Activated CD8-positive, alpha-beta T cell treated with anti-CD3 and anti-CD28 coated beads, Interleukin-2, amount 10 ng/mL, durations not matched to agents 7 days and 5 days (primary cell): ENCODE measurements at regions not wholly inside any gene's neighbourhood (a gene's known extent, or its start where the extent isn't known, plus 50 kb on each side); places are given as distances from the start of the nearest gene placed in this dataset.
"Not testable (repeated sequence)": the region's sequence is repeated elsewhere in the genome, so short reads cannot be mapped to it uniquely, and the experiment has no call there.

Source experiments
- ATAC-seq: fragments of 150-1000 bp; cut with Tn5 transposase; one replicate; pipeline ENCODE4 v1.10.0; 2021; ENCODE audit warnings: moderate library complexity
- CTCF ChIA-PET: fragments of 350-600 bp; sonication (Branson Sonifier 250); formaldehyde crosslinking; loops from one replicate; lab custom pipeline; 2021; ENCODE audit warnings: antibody characterized with exemption; lab: Charles Lee
- POLR2A ChIA-PET: fragments of 350-600 bp; sonication (Branson Sonifier 250); formaldehyde crosslinking; loops from one replicate; lab custom pipeline; 2021; ENCODE audit warnings: antibody characterized with exemption; lab: Charles Lee
- DNase-seq: peaks from one replicate; pipeline ENCODE4 v3.0.0-alpha.2; 2020
- H3K27ac Mint-ChIP-seq: one replicate; pipeline ENCODE4 v1.8.0; 2021; ENCODE audit warnings: mild to moderate bottlenecking, mixed read lengths
- H3K27me3 Mint-ChIP-seq: one replicate; pipeline ENCODE4 v1.8.0; 2021; ENCODE audit warnings: low read depth, mixed read lengths
- H3K36me3 Mint-ChIP-seq: one replicate; pipeline ENCODE4 v1.8.0; 2021; ENCODE audit warnings: low read depth, mixed read lengths
- H3K4me1 Mint-ChIP-seq: one replicate; pipeline ENCODE4 v1.8.0; 2021; ENCODE audit warnings: low read depth, mixed read lengths
- H3K4me3 Mint-ChIP-seq: one replicate; pipeline ENCODE4 v1.8.0; 2021; ENCODE audit warnings: mild to moderate bottlenecking, mixed read lengths
- H3K9me3 Mint-ChIP-seq: one replicate; pipeline ENCODE4 v1.8.0; 2022; ENCODE audit warnings: mixed read lengths; ENCODE audit not compliant: insufficient read depth

DNA sequence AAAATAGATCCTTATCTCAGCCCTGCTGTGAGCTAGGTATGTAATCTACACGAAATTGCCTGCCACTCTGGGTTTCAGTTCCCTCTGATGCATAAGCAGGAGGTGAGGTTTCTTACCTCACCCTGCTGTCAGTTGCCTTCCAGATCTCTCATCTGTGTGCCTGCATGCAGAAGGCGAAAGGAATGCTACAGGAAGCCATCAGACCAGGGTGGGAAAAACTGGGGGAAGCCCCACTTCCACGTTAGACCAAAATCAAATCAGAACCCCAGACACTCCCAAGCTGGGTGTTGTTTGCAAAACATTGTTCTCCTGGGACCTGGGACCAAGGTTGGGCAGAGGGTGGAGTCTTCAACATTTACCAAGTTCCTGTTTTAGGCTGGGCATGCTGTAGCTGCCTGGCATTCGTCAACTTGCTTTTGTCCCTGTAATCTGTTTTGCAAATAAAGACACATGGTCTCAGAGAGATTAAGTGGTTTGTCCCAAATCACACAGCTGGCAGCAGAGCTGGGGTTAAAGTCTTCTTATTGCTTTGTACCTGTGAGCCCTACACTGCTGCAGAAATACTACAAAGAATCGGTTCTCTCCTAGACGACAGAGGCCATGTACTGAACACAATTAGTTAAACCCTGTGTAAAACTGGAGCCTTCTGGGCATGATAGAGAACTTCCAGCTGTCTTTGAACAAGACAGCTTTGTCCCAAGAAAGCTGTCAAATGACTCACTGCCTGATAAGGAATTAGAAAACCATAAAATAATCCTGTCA, 389.7 kb upstream of the RUNX1 start:
- ChIA-PET POLR2A (no interaction called here), CTCF (interaction anchor here (0.8 to 1.4 kb wide), 4 partner anchors 38 to 590 kb away, joined by 3 to 4 read pairs (median 3); no protein-coding TSS in a partner anchor)
- H3K4me1 Mint-ChIP-seq = peaks cover 14% of the 10 kb centered on the region
- DNase-seq = peak; percentile 35
- H3K9me3 Mint-ChIP-seq = peaks cover 11% of the 10 kb centered on the region
- peaks cover 9% of the 10 kb centered on the region for H3K27me3 Mint-ChIP-seq
- no peak overlapping the region for H3K4me3 Mint-ChIP-seq
- peaks cover 6% of the 10 kb centered on the region for H3K36me3 Mint-ChIP-seq
- no peak for ATAC-seq
- peak overlapping the region; percentile 32 for H3K27ac Mint-ChIP-seq

DNA sequence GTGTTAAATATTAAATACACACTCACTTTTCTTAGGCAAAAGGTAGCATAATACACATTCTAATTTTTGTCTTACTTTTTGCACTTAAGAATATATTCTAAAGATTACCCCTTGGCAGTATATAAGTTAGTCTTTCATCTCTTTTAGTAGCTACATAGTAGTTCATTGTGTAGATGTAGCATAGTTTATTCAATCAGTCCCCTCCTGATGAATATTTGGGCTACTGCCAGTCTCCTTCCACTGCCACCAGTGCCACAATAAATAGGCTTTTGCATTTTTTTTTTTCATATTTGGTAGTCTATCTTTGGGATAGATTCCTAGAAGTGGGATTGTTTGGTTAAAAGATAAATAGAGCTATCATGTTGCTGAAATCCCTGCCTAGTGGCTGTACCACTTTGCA, 388.8 kb upstream of the RUNX1 start:
- Mint-ChIP-seq H3K4me3 (no peak overlapping the region), H3K27ac (no peak overlapping the region), H3K27me3 (peaks cover 7% of the 10 kb centered on the region), H3K36me3 (peaks cover 6% of the 10 kb centered on the region), H3K9me3 (peaks cover 19% of the 10 kb centered on the region), H3K4me1 (peaks cover 14% of the 10 kb centered on the region)
- DNase-seq (no peak), ATAC-seq (no peak)
- POLR2A ChIA-PET = no interaction called here
- CTCF ChIA-PET = interaction anchor here (0.7 to 1.4 kb wide), 4 partner anchors 37 to 549 kb away, joined by 3 to 4 read pairs (median 4); no protein-coding TSS in a partner anchor

GRCh38 chr21:35436899-35437298, 387.8 kb upstream of the RUNX1 start:
- no peak overlapping the region for H3K4me3 Mint-ChIP-seq
- peaks cover 14% of the 10 kb centered on the region for H3K4me1 Mint-ChIP-seq
- ATAC-seq = no peak
- DNase-seq = no peak
- peaks cover 26% of the 10 kb centered on the region for H3K9me3 Mint-ChIP-seq
- ChIA-PET CTCF (interaction anchor here (1.1 to 1.2 kb wide), 2 partner anchors 67 to 403 kb away, joined by 3 read pairs; no protein-coding TSS in a partner anchor), POLR2A (no interaction called here)
- H3K27me3 Mint-ChIP-seq = peaks cover 3% of the 10 kb centered on the region
- H3K27ac Mint-ChIP-seq = no peak overlapping the region
- H3K36me3 Mint-ChIP-seq = peaks cover 10% of the 10 kb centered on the region

GRCh38 chr21:35432601-35433000, 383.5 kb upstream of the RUNX1 start:
- H3K4me3 Mint-ChIP-seq, ATAC-seq, CTCF ChIA-PET: not testable (repeated sequence)

DNA sequence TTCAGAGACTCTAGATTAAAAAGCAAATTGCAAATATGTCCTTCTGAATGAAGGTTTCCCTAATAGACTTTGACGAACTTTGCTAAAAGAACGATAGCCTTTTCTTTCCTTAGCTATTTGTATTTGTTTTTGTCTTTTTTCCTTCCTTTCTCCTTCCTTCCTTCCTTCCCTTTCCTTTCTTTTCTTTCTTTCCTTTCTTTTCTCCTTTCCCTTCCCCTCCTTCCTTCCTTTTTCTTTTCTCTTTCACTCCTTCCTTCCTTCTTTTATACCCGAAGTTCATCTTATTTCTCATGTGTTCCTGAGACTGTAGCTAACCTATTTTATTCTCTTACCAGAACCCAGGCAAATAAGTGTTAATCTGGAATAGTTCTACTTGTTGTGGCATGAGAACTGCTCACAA, 381.2 kb upstream of the RUNX1 start:
- POLR2A ChIA-PET = interaction anchor here (0.6 kb wide), 1 partner anchor 45 kb away, joined by 3 read pairs; no protein-coding TSS in a partner anchor
- H3K27me3 Mint-ChIP-seq = peaks cover 12% of the 10 kb centered on the region
- no peak overlapping the region for H3K27ac Mint-ChIP-seq

More at GRCh38 chr21:35432601-35433000, 383.5 kb upstream of the RUNX1 start:
- H3K27ac Mint-ChIP-seq, H3K27me3 Mint-ChIP-seq, POLR2A ChIA-PET, DNase-seq: not testable (repeated sequence)
- H3K36me3 Mint-ChIP-seq = peaks cover 10% of the 10 kb centered on the region
- H3K9me3 Mint-ChIP-seq = peaks cover 34% of the 10 kb centered on the region
- peaks cover 12% of the 10 kb centered on the region for H3K4me1 Mint-ChIP-seq

DNA sequence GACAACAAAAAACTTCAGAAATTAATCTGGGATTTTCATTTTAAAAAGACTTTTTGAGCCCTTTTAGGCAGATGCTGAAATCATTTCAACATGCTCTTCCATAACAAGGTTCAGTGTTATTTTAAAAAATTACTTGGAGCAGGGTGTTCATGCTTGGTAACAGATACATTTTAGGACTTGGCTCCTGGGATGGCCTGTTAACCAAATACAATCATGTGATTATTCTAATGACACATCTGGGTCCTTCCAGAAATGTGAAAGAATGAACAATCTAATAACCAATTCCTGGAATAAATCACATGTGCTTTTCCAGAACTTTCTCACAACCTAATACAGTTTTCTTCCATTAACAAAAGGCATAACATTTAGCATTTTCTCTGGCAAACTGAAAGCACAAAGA, 379.8 kb upstream of the RUNX1 start:
- DNase-seq (no peak), ATAC-seq (no peak)
- POLR2A ChIA-PET = no interaction called here
- CTCF ChIA-PET = no interaction called here
- Mint-ChIP-seq H3K36me3 (peaks cover 5% of the 10 kb centered on the region), H3K9me3 (peaks cover 24% of the 10 kb centered on the region), H3K4me1 (peaks cover 12% of the 10 kb centered on the region), H3K4me3 (no peak overlapping the region), H3K27ac (no peak overlapping the region), H3K27me3 (peaks cover 12% of the 10 kb centered on the region)

More for the DNA sequence above, 381.2 kb upstream of the RUNX1 start:
- H3K9me3 Mint-ChIP-seq = peaks cover 34% of the 10 kb centered on the region
- no peak overlapping the region for H3K4me3 Mint-ChIP-seq
- H3K36me3 Mint-ChIP-seq = peaks cover 10% of the 10 kb centered on the region
- CTCF ChIA-PET = interaction anchor here (0.9 kb wide), 1 partner anchor 129 kb away, joined by 3 read pairs; no protein-coding TSS in a partner anchor
- DNase-seq = no peak
- ATAC-seq = no peak
- peaks cover 12% of the 10 kb centered on the region for H3K4me1 Mint-ChIP-seq

DNA sequence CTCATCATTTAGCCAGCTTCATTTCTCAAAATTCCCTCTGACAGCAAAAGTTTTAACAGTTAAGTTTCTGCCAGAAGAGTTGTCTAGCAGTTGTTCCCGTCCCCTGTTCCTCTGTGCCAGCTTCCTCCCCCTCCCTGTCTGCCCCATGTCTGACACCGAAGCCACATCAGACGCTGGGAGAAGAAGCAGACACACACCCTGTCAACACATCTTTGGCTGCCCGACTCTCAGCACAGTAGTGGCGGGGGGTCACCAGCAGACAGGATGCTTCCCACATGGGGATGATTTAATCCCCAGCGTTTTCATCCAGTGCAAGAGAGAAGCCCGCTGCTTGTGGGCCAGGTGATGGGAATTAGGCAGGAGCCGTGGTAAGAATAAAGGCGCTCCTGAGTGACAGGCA, 379.4 kb upstream of the RUNX1 start:
- Mint-ChIP-seq H3K27me3 (peaks cover 12% of the 10 kb centered on the region), H3K4me3 (no peak overlapping the region), H3K9me3 (peaks cover 20% of the 10 kb centered on the region), H3K4me1 (peaks cover 12% of the 10 kb centered on the region), H3K36me3 (peaks cover 5% of the 10 kb centered on the region), H3K27ac (no peak overlapping the region)
- ChIA-PET POLR2A (no interaction called here), CTCF (interaction anchor here (0.7 kb wide), 1 partner anchor 10 kb away, joined by 3 read pairs; no protein-coding TSS in a partner anchor)
- DNase-seq = peak; percentile 37
- ATAC-seq = peak; percentile 60

- Mint-ChIP-seq H3K4me3 (no peak overlapping the region), H3K27me3 (peaks cover 12% of the 10 kb centered on the region), H3K4me1 (peaks cover 12% of the 10 kb centered on the region), H3K36me3 (peaks cover 5% of the 10 kb centered on the region), H3K9me3 (peaks cover 15% of the 10 kb centered on the region), H3K27ac (no peak overlapping the region)
- no peak for ATAC-seq
- CTCF ChIA-PET = interaction anchor here (0.7 kb wide), 1 partner anchor 9 kb away, joined by 3 read pairs; no protein-coding TSS in a partner anchor
- DNase-seq = no peak
- POLR2A ChIA-PET = no interaction called here
These were observed 378.9 kb upstream of the RUNX1 start for GRCh38 chr21:35428001-35428320.

- Mint-ChIP-seq H3K9me3 (peaks cover 10% of the 10 kb centered on the region), H3K36me3 (peaks cover under 1% of the 10 kb centered on the region), H3K27me3 (peaks cover 12% of the 10 kb centered on the region), H3K27ac (no peak overlapping the region), H3K4me1 (peaks cover 12% of the 10 kb centered on the region), H3K4me3 (no peak overlapping the region)
- ATAC-seq (no peak), DNase-seq (no peak)
- ChIA-PET CTCF (interaction anchor here (1.1 to 1.8 kb wide), 2 partner anchors 27 to 413 kb away, joined by 3 to 6 read pairs; no protein-coding TSS in a partner anchor), POLR2A (no interaction called here)
These were observed 378.4 kb upstream of the RUNX1 start for GRCh38 chr21:35427320-35428000.

GRCh38 chr21:35426897-35427296, 377.8 kb upstream of the RUNX1 start:
- ChIA-PET POLR2A (no interaction called here), CTCF (interaction anchor here (1.1 to 1.8 kb wide), 2 partner anchors 26 to 413 kb away, joined by 3 to 6 read pairs; no protein-coding TSS in a partner anchor)
- DNase-seq (no peak), ATAC-seq (no peak)
- H3K4me1 Mint-ChIP-seq = peaks cover 12% of the 10 kb centered on the region
- no peak overlapping the region for H3K27ac Mint-ChIP-seq
- no peak overlapping the region for H3K4me3 Mint-ChIP-seq
- no peaks in the 10 kb centered on the region for H3K36me3 Mint-ChIP-seq
- peaks cover 12% of the 10 kb centered on the region for H3K27me3 Mint-ChIP-seq
- H3K9me3 Mint-ChIP-seq = peaks cover 9% of the 10 kb centered on the region

DNA sequence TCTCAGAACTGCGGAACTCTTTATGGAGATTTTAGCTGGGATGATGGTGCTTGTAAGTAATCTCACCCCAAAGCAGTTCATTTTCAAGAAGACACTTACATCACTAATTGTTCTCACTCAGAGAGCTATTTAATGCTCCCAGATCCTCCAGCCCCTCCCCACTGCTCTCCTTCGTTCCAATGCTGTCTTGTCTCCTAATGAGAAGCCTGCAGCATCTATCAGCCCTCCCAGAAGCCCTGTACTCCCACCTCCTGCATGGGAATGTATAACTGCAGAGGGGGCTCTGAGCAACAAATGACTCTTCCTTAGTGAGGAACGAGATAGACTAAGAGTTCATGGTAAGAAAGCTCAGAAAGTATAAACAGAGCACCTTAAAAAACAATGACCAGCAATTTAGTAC, 377.4 kb upstream of the RUNX1 start:
- DNase-seq (no peak), ATAC-seq (no peak)
- H3K4me3 Mint-ChIP-seq = no peak overlapping the region
- no peak overlapping the region for H3K27ac Mint-ChIP-seq
- H3K4me1 Mint-ChIP-seq = peaks cover 12% of the 10 kb centered on the region
- H3K27me3 Mint-ChIP-seq = peaks cover 11% of the 10 kb centered on the region
- ChIA-PET POLR2A (no interaction called here), CTCF (interaction anchor here (1.1 to 1.8 kb wide), 2 partner anchors 26 to 414 kb away, joined by 3 to 6 read pairs; no protein-coding TSS in a partner anchor)
- peaks cover 5% of the 10 kb centered on the region for H3K9me3 Mint-ChIP-seq
- H3K36me3 Mint-ChIP-seq = no peaks in the 10 kb centered on the region
